Lung (tissue), 11 donors: ENCODE measurements at regions not wholly inside any gene's neighbourhood (a gene's known extent, or its start where the extent isn't known, plus 50 kb on each side); places are given as distances from the start of the nearest gene placed in this dataset.

Experiments used
- ATAC-seq: fragments of 200-7000 bp; cut with Tn5 transposase; one replicate; pipeline ENCODE4 v1.9.1; 2020; ENCODE audit warnings: moderate number of reproducible peaks; ENCODE audit not compliant: insufficient read depth, low FRiP score
- DNase-seq, 3 donors: peaks; one replicate each; pipeline ENCODE4 v3.0.0-alpha.2; 2013 to 2017
- H3K27ac ChIP-seq, 2 donors: one replicate each; pipeline ENCODE4 v1.5.1; 2013; ENCODE audit warnings: mild to moderate bottlenecking in 2 of 2, moderate library complexity in 2 of 2, control low read depth in 1 of 2, inconsistent platforms in 1 of 2, low read depth in 1 of 2, low read length in 1 of 2
- H3K27me3 ChIP-seq, 3 donors: one replicate each; pipeline ENCODE4 v1.5.1; 2013; ENCODE audit warnings: low read length in 2 of 3; ENCODE audit not compliant: control insufficient read depth in 3 of 3, insufficient read depth in 3 of 3
- H3K36me3 ChIP-seq, 4 donors: one replicate each; pipeline ENCODE4 v1.5.1; 2013; ENCODE audit warnings: low read length in 4 of 4, mild to moderate bottlenecking in 1 of 4, moderate library complexity in 1 of 4; ENCODE audit not compliant: control insufficient read depth in 4 of 4, insufficient read depth in 4 of 4
- H3K4me1 ChIP-seq, 5 donors: one replicate each; pipeline ENCODE4 v1.5.1; 2013; ENCODE audit warnings: low read length in 5 of 5, mild to moderate bottlenecking in 2 of 5, moderate library complexity in 1 of 5; ENCODE audit not compliant: control insufficient read depth in 5 of 5, insufficient read depth in 5 of 5
- H3K4me3 ChIP-seq: one replicate; pipeline ENCODE4 v1.5.1; 2013; ENCODE audit warnings: mild to moderate bottlenecking, control low read depth, moderate library complexity
- H3K9ac ChIP-seq, 2 donors: one replicate each; pipeline ENCODE4 v1.5.1; 2013; ENCODE audit warnings: low read length in 2 of 2, control low read depth in 1 of 2; ENCODE audit not compliant: insufficient read depth in 1 of 2
- H3K9me3 ChIP-seq, 4 donors: one replicate each; pipeline ENCODE4 v1.5.1; 2013; ENCODE audit warnings: low read length in 3 of 4, mild to moderate bottlenecking in 1 of 4, moderate library complexity in 1 of 4; ENCODE audit not compliant: control insufficient read depth in 4 of 4, insufficient read depth in 3 of 4
- CTCF ChIP-seq: IDR thresholded peaks from 2 replicates; pipeline ENCODE4 v1.5.1; 2012; ENCODE audit warnings: mild to moderate bottlenecking; ENCODE audit errors: control extremely low read depth, extremely low read depth
- WGBS, 2 donors: extraction: QIAGEN DNeasy Blood & Tissue Kit; methylation state at CpG; one replicate each; pipeline ENCODE4 v1.1.7; 2013; 5-methylcytosine and 5-hydroxymethylcytosine counted together
- donor health status: control.
- donor health status: control.
- donor health status: Bipolar disorder and iron deficiency.
- donor health status: healthy.
- donor health status: DM: yes; HTN: yes; CAD: no.

GRCh38 chr1:94607398-94607797 is 65.8 kb upstream of the F3 start:
- ATAC-seq = no peak
- no peak overlapping the region for H3K9ac ChIP-seq

GRCh38 chr1:94606471-94606870 is 64.9 kb upstream of the F3 start:
- DNase-seq (no peak), ATAC-seq (no peak)
- H3K9ac ChIP-seq = no peak overlapping the region
- H3K4me3 ChIP-seq = no peak overlapping the region
- WGBS, 2 donors = 54 to 74% methylated on average over 4 of the region's 4 CpGs
- H3K36me3 ChIP-seq = no peaks in the 10 kb centered on the region
- peaks cover 0 to 8% (median 0%) of the 10 kb centered on the region in 5 donors for H3K4me1 ChIP-seq
- H3K9me3 ChIP-seq = no peaks in the 10 kb centered on the region
- no peak overlapping the region for H3K27ac ChIP-seq
- TF ChIP-seq CTCF = no peak
- no peaks in the 10 kb centered on the region for H3K27me3 ChIP-seq

More at GRCh38 chr1:94607398-94607797, 65.8 kb upstream of the F3 start:
- no peak for TF ChIP-seq CTCF
- Histone ChIP-seq H3K4me1 (peaks cover 0 to 8% (median 0%) of the 10 kb centered on the region in 5 donors), H3K9me3 (no peaks in the 10 kb centered on the region), H3K27ac (no peak overlapping the region), H3K36me3 (no peaks in the 10 kb centered on the region), H3K4me3 (no peak overlapping the region), H3K27me3 (no peaks in the 10 kb centered on the region)
- no peak for DNase-seq
- 94 to 97% methylated on average over 4 of the region's 4 CpGs for WGBS, 2 donors

GRCh38 chr1:94603663-94604062 is 62.1 kb upstream of the F3 start:
- Histone ChIP-seq H3K27me3 (no peaks in the 10 kb centered on the region), H3K4me1 (no peaks in the 10 kb centered on the region), H3K27ac (no peak overlapping the region), H3K9ac (no peak overlapping the region), H3K4me3 (no peak overlapping the region), H3K36me3 (no peaks in the 10 kb centered on the region), H3K9me3 (no peaks in the 10 kb centered on the region)
- no peak for ATAC-seq
- TF ChIP-seq CTCF = no peak
- no peak for DNase-seq

GRCh38 chr1:94602802-94603625 is 61.5 kb upstream of the F3 start:
- no peaks in the 10 kb centered on the region for H3K9me3 ChIP-seq
- DNase-seq (peak in 2 of 3 donors; percentile 28 to 50), ATAC-seq (no peak)
- H3K9ac ChIP-seq = no peak overlapping the region
- H3K4me1 ChIP-seq = no peaks in the 10 kb centered on the region
- H3K27ac ChIP-seq = no peak overlapping the region
- no peaks in the 10 kb centered on the region for H3K36me3 ChIP-seq
- no peak overlapping the region for H3K4me3 ChIP-seq
- 32 to 58% methylated on average over 3 of the region's 3 CpGs for WGBS, 2 donors
- no peaks in the 10 kb centered on the region for H3K27me3 ChIP-seq
- TF ChIP-seq CTCF = no peak
